ENCODE measurements at regions not wholly inside any gene's neighbourhood (a gene's known extent, or its start where the extent isn't known, plus 50 kb on each side); places are given as distances from the start of the nearest gene placed in this dataset.

DNA sequence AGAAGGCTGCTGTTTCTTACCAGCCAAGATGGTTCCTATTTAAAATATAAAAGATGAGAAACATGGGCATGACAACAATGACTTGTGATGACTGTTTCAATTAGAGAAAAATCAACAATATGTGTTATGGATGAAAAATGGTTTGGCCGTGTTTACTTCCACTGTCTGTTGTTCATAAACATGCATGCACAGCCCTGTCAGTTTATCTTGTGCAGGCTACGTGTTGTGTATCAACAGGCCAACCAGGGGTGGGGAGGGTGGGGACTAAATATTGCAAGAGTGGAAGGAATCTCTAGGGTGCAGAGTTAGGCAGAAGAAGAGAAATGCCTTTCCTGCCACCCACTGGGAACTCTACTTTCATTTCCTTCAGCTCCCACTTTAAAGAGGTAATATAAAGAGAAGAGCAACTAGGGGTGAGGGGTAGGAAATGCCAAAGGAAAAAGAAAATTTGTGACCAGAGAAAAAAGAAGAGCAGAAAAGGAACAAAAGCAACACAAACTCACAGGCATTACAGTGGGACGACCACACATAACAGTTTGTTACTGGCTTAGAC, 116.8 kb upstream of the MEIS1 start:
- CTCF ChIA-PET, result no interaction called here
- POLR2A ChIA-PET, result no interaction called here

DNA sequence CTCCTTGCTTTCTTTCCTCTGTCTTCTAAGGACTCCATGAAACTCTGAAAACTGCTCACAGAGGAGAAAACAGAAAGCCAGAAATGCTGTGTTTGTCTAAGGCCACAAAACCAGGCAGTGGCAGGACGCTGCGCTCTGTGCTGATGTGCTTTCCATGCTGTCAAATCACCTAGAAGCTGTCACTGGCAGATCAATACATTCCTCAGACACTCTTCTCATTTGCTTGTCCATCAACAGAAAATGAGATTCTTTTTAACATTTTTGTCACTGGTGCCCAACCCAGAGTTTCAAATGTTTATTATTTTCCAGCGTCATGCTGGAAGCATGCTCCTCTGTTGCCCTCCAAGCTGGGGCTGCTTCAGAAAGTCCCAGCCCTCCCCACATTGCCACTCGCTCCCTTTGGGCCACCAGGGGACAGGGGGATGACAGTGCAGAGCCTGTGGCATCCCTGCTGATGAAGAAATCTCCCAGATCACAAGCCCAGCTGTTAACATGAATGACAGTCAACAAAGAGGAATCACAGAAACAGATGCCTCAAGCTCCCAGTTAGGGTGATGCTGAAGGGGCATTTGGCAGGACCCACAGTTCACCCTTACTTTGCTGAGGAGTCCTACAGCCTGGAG, 117.5 kb upstream of the MEIS1 start:
- POLR2A ChIA-PET, result no interaction called here
- CTCF ChIA-PET, result no interaction called here

DNA sequence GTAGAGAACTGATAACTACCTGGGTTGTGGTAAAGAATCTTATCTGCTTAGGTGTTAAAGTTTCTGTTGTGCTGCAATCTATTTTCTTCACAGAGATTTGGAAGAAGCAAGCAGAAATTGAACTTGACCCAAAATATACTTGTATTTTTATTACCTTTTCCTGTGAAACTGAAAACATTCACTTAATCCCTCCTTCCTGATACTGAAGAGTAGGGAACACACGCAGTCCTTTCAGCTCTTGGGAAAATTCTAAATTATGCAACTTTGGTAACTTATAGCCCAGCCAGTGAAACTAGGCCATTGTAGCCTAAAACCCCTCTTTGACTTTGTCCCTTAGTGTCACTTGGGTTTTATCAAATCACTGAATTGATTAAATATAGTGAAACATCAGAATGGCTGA, 128.4 kb upstream of the MEIS1 start:
- POLR2A ChIA-PET, result no interaction called here

DNA sequence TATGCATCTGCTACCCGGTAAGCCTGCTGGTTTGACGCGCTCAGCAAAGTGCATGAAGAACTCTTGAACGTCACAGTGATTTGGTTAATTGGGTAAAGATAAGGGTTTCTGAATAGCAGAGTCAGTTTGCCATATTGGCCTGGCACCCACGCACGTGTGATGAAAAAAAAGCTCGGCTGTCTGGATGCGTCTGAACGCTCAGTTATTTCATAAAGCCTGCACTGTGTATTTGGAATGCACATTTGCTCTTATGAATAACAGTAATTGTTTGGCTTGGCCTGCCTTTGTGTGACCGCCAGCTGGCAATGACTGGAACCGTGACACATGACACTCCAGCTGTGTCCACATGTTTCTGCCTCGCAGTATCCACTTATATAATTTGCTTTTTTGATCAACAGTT, 129.2 kb upstream of the MEIS1 start:
- ChIA-PET POLR2A (no interaction called here), CTCF (no interaction called here)

More for the DNA sequence above, 128.4 kb upstream of the MEIS1 start:
- CTCF ChIA-PET, result no interaction called here

DNA sequence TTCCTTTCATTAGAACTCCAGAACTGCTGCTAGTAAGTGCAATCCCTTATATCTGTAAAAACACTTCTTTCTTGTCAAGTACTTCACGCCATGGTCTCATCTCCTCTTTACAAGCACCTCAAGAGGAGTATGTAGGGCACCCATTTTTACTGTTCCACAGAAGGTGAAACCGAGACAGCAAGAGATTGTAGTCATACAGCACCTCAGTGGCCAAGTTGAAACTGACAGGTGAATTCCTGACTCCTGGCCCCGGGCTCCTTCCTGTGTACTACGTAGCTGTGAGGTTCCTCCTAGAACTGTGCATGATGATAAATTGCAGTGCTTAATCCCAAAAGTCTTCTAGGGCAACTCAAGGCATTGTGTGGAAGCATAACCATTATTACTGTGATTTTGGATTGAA, 131.5 kb upstream of the MEIS1 start:
- POLR2A ChIA-PET, result no interaction called here
- CTCF ChIA-PET, result no interaction called here

DNA sequence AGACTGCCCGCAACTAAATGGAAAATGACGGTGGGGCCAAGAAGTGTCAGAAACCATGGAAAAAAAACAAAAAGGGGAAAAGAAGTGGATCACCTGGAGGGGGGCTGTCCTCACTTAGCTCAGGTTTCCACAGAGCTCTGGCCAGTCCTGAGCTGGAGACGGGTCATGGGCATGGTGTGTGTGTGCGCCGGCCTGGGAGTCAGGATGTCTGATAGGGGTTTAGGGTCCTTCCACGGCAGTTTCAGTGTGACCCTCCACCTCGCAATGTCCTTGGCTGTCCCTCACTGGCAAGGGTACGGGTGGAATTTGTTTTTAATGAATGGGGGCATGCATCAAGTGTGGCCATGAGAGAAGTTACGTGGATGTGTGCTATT, 133.2 kb upstream of the MEIS1 start:
- CTCF ChIA-PET, result no interaction called here

DNA sequence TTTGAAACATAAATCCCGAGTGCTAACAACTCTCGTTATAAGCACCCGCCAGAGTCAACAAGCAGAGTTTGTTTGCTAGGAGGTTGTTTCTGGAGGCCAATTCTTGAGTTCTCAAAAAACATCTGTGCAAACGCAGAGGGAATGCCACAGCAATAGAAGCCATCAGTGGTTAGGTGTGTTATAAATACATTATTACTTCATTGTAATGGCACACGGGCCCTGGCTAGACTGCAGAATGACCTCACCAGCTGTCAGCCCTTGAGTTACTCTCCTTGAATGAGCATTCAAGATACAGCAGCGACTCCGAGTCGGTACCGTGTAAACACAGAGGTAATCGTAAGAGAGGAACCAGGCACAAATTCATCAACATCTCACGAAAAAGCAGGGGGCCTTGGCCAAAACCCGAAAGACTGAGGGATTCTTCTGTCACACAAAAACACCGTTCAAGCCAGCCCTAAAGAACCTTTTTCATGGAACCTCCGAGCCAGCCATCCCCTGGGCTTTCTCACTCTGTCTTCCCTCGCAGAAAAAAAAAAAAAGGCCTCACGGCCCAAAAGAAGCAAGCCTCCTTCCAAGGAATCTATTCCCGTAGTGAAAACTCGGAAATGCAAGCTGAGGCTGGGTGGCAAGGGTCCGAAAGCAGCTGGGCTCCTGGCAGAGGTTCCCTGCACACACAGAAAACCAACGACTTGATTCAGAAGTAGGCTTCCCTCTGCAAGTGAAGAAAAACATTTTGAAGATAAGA, 133.7 kb upstream of the MEIS1 start:
- ChIA-PET CTCF (no interaction called here), POLR2A (no interaction called here)

More for the DNA sequence above, 133.2 kb upstream of the MEIS1 start:
- POLR2A ChIA-PET, result no interaction called here

DNA sequence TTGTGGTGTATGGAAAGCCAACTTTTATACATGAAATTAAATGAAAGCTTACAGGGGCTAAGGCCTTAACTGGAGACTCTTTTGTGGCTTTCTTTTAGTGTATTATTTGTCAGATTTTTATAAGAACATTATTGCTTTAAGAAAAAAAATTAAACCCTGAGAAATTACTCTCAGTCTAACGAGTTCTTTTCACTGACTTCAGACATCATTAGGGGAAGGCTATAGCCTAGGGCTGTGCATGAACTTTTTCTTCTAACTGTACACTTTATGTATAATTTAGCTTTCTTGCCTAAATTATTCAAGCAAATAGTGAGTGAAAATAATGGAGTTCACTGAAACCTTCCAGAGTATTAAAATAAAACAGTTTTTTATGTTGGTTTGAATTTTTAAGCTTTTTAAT, 151.1 kb upstream of the MEIS1 start:
- ChIA-PET CTCF (interaction anchor here (0.6 kb wide), 1 partner anchor 1579 kb away, joined by 4 read pairs; no protein-coding TSS in a partner anchor), POLR2A (no interaction called here)

DNA sequence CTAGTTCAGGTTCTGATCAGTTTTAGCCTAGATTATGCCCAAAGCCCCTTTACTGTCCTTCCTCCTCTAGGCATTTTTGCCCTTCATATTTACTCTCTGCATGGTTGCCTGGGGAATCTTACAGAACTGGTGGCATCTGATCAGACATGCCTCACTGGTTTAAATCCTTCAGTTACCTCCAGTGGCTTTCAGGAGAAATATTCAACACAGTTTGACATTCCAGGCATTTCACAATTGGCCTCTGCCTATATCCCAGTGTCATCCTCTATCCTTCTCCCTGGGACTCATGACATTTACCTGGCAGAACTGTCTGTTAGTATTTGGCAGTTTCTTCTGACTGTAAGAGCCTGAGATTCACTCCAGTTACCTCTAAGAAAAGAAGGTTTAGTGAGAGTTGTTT, 152.9 kb upstream of the MEIS1 start:
- POLR2A ChIA-PET, result no interaction called here
- CTCF ChIA-PET, result no interaction called here

DNA sequence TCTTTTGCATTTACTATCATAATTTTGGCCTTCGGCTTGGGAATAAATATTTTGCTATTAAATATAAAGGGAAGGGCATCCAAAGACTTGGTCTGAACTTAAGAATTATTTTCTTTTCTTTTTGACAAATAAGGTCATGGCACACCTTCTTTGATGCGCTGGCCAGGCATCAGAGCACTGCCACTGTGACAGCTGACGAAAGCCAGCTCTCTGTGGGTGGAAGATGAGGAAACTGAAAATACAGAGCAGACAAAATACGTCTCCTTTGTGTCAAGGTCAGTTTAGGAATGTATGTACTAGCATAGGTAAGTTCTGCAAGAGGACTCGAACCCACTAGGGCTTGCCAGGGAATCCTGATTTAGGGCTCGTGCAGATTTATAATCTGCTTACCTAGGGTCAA, 155.9 kb upstream of the MEIS1 start:
- CTCF ChIA-PET, result no interaction called here
- POLR2A ChIA-PET, result no interaction called here

DNA sequence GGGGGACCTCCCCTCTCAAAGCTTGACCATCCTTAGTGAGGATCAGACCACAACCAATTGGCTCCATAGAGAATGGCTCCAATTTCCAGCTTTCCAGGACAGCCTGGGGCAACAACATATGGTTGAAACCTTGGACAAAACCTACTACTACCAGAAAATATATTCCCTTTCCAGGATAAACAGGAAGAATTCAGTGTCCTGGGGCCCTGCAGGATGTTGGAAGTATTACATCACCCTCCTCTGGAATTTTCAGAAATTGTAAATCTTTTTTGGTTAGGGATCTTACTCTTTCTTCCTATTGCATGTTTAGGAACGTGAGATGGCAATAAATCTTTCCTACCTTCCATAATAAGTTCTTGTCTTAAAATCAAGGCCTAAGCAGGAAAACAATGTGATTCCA, 158.9 kb upstream of the MEIS1 start:
- ChIA-PET CTCF (no interaction called here), POLR2A (no interaction called here)

DNA sequence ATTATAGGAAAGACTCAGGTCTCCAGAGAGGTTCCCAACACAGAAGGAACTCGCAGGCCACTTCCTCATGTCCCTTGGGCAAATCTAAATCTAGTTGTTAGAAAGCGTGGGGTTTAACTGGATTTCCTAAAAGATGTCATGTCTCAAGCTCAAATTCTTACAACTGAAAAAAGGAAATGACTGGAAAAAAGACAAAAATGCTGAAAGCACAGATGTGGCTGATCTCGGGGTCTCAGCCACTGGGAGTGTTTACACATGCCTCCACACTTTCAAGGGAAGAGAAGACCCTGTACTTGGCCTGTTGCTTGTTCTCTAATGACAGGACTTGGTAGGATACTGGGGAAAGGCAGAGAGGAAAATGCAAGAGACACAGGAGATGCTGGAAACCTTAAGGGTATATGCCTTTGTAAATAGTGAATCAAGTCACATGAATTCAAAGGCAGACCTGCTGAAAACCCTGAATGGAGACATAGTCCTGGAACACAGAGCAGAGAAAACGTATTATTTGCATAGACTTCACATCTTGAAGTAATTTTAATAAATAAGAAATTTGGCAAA, 160.9 kb upstream of the MEIS1 start:
- CTCF ChIA-PET, result no interaction called here

DNA sequence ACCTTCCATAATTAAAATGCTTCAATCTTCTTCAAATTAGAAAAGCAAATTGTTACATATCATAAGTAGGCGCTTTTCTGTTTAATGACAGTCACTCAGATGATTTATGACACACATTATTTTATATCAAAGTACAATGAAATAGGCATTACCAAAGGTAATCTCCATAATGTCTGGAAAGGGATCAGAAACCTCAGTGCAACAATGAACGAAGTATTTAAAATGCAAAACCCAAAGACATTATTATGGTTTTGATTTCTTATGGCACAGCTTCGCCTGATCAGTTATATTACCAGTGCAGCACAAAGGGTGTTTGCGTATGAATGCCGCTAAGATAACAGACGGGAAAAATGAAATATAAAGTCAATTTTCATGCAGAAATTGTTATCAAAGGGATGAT, 162.2 kb upstream of the MEIS1 start:
- ChIA-PET POLR2A (no interaction called here), CTCF (no interaction called here)

More for the DNA sequence above, 160.9 kb upstream of the MEIS1 start:
- POLR2A ChIA-PET, result no interaction called here

DNA sequence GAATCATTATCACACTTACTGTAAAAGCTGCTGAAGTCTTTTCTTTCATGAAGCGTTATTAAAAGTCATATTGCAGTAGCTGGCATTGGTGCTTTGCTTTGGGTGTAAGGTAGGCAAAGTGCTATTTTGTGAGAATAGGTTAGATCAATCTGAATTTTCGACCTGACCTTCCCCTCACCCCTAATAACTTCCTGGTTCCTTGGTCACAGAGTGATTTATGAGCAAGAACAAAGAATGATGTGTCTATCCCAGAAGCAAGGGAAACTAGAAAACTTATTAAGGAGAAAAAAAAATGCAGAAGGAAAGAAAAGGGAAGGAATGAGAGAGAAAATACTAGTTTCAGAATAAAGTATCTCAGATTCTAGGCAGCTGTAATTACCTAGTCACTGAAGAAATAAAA, 163.1 kb upstream of the MEIS1 start:
- ChIA-PET CTCF (no interaction called here), POLR2A (no interaction called here)

DNA sequence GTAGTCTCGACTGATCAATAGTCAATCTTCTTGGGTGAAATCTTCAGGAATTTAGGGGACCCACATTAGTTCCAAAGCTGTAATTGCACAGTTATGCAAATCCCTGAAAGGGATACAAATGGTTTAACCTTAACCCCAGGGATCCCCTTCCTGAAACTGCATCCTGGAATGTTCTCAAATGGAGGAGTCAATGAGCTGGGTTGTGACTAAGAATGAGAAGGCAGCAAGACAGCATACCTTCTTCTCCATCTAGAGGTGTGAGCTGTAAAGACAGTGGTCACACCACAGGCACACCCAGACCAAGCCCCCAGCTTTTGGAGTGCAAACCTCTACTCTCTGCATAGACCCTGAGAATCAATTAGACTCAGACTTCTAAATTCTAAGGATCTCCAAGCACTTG, 164.7 kb upstream of the MEIS1 start:
- ChIA-PET POLR2A (no interaction called here), CTCF (no interaction called here)

DNA sequence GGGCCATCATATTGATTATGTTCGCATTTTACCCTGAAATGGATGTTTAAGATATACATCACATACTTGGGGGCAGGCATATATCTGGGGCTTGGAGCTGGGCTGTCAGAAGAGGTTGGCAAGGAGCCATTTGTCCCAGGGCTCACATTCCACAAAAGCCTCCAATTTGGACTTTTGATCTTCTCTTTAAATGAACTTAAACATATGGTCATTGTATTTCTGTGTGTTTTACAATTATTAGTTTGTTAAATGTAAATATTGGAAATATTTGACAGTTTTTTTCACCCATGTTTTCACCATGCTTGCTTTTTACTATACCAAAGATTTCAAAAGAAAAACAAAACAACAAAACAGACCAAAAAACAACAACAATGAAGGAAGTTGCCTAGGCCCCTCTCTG, 165.8 kb upstream of the MEIS1 start:
- CTCF ChIA-PET, result no interaction called here
- POLR2A ChIA-PET, result no interaction called here

DNA sequence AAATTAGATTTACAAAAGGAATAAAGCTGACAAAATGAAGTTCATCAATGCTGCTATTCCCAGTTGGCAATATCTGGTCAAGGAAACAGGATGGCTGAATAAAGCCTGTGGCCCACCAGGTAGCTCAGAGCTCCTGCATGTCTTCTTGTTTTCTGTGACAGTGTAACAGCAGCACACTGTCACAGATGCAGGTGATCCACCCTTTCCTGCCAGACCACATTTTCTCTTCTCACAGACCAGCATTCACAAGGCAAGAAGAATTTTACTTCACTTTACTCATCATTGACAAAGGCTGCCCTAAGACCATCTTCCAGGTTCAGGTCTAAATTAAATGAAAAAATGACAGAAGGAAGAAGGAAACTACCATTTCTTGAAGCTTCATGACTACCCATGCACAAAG, 166.2 kb upstream of the MEIS1 start:
- CTCF ChIA-PET, result no interaction called here
- POLR2A ChIA-PET, result no interaction called here

DNA sequence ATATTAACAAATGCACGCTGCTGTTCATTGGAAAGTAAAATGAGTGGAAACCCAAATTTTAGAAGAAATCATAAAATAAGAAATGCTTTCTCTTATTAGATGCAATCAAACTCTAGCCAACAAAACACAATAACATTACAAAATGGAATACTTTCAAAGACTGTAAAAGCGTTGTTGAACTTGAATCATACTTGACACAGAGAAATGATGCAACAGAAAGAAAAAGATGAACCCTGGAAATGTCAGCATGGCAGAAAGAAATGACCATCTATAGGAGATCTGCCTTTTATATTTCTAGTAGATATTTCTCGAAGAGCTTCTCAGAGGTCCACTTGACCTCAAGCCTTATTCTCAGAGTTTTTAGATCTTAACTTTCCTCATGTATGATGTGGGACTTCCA, 170.6 kb upstream of the MEIS1 start:
- POLR2A ChIA-PET, result no interaction called here
- CTCF ChIA-PET, result no interaction called here

DNA sequence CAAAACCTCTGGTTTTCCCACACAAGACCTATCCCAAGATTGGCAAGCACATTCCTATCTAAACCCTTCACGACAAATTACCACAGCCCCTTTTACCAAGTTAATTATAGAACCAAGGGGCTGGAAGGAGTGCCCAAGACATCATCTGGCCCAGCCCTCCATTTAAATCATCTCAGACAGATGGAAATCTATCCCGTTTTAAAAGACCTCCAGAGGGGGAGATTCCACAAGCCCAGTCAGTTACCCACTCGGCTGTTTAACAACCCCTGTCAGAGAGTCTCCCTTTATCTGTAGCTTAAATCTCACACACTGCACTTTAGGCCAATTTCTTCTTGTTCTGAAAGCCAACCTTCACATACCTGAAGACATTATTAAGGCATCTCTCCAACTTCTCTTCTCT, 179.1 kb upstream of the MEIS1 start:
- CTCF ChIA-PET, result no interaction called here
- POLR2A ChIA-PET, result no interaction called here

DNA sequence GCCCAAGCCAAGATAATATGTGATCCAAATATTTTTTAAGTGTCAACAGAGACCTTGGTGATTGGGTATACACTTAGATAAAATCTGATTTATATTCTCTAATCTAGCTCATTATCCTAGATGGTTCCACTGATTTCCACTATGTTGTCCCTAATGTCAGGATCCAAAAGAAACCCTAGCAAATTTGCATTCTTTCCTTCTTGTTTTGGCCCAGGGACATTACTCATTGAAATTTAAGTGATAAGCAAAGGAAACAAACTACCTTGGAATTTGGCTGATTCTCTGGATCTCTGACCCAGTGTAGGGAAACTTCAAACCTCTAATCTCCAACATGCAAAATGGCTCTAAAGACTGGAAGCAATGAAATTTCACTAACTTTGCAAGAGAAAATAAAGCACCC, 179.8 kb upstream of the MEIS1 start:
- POLR2A ChIA-PET, result no interaction called here
- CTCF ChIA-PET, result no interaction called here

DNA sequence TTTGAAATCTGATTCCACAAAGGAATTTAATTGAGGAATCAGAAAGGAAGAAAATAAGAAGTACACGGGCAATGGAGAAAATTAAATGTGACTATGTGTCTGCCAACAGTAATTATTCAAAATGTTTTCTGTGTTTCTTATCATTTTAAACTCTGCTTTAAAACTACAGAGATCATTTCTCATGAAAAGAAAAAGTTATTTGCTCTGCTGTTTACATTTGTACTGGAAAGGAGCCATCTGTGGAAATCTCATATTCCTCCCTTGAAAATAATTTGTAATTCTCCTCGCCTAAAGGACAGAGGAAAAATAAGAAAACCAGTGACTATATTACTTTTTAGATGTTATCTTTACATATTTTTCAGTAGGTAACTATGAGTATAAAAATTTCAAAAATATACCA, 181.9 kb upstream of the MEIS1 start:
- ChIA-PET CTCF (no interaction called here), POLR2A (no interaction called here)

DNA sequence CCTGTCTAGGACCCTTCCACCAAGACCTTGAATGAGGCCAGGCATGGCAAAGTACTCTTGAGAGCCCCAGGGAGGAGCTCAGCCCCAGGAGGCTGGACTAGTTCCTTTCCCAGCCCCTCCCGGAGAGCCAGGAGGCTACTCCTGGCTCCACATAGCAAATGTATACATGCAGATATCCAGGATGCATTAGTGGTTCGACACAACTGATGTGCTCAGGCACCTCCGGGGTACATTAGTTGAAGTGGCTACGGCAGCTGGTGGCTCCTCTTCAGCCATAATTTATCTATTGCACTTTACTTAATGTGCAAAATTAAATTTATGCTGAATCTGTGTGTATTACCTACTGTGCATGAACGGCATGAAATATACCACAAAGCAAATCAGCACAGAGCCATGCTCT, 182.8 kb upstream of the MEIS1 start:
- CTCF ChIA-PET, result no interaction called here

More for the DNA sequence above, 182.8 kb upstream of the MEIS1 start:
- POLR2A ChIA-PET, result no interaction called here

All from activated CD8-positive, alpha-beta memory T cell treated with anti-CD3 and anti-CD28 coated beads for 36 hours (primary cell).